KG1 (cell line): ENCODE measurements at regions not wholly inside any gene's neighbourhood (a gene's known extent, or its start where the extent isn't known, plus 50 kb on each side); places are given as distances from the start of the nearest gene placed in this dataset.
A peak's percentile ranks its signal among the peaks of the same experiment; 100 is the strongest.

Experiments
- DNase-seq: peaks from one replicate; lab custom pipeline; 2025; lab: John Stamatoyannopoulos, UW

DNA sequence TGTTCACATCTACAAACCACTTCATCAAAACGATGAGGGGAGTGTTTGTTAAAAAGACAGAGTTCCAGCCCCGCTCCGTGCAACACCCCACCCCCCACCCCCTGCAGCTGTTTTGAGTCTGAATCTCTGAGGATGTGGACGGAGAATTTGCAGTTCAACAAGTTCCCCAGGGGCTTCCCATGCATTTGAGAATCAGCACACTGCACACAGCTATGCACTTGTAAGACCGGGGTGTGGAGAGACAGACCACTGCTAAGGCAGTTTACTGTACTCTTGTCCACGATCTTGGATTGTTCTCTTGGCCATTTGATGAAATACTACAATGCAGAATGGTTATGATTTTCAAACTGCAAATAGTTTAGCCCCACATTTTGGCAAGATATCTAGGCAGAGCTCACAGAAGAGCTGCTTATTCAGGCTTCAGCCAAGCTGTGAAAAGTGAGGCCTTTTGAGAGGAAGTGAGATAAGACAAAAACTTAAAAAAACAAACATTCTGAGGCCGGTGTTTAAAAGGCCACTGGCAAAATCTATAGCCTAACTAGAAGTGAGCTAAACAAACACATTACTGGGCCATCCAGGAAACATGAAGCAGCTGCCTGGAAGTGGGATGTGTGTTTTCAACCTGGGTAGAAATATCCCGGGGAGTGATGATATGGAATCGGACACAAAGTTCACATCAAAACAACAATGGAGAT lies 308.2 kb upstream of the ADAMTS9 start:
- DNase-seq, result no peak

DNA sequence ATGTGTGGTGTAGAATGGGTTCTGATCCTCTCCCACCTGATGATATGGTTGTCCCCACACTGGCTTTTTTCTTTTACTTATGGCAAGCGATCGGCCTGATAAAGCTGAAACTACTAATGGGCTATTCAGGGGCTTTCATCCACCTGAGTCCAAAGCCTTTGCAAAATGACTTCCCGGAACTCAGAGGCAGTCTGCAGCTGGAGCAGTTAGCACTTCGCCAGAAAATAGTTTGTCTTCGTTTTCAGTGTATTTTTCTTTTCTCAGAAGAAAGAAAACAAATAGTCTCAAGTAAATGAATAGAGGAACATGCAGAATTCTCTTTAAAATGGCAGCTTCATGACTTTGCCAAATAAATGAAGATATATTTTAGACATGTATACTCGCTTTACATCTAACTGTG lies 306.0 kb upstream of the ADAMTS9 start:
- no peak for DNase-seq

DNA sequence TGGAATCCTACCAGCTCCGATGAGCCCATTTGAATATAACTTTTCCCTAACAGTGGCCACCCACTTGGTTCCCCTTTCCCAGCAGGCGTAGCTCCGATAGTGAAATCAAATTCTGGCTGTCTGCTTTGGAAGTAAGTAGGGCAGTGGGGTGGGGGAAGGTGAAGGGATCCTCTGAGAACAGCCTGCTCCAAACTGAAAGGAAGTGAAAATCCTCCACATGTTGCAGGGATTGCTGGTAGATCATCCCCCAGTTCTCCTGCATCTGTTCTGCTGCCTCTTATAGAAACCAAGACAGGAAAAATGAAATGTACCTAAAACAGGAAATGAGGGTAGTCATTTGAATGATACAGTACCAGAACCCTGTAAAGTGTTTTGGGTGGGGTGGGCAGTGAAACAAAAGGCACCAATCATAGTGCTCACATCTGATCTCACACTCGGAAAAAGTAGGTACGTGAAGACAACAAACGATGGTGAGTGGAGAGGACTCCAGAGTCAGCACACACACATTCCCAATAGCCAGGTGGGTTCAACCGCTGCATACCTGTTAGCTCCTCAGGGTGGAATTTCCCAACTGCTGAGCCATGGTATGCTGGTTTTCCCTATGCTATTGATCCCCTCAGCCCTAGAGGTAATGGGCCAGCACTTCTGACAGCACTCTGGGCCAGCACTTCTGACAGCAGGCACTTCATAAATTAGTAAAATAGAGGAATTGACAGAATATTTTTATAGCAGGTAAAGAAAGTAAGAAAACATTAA lies 304.9 kb upstream of the ADAMTS9 start:
- DNase-seq, result no peak

DNA sequence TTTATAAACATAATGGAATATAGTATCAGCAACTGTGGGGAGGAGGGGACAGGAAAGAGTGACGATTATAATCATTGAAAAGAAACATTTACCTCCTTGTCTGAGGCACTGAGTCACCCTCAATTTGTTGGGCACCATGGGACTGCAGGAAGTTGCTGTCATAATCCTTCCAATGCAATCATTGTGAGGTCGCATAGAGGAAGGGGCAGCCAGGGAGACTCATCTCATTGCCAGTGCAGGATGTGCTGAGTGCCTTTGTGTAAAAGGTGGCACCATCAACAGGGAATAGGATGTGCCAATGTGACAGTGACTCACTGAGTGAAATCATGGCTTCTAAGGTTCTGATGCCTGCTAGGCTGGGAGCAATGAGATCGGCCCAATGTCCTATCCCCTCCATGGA lies 300.4 kb upstream of the ADAMTS9 start:
- no peak for DNase-seq

DNA sequence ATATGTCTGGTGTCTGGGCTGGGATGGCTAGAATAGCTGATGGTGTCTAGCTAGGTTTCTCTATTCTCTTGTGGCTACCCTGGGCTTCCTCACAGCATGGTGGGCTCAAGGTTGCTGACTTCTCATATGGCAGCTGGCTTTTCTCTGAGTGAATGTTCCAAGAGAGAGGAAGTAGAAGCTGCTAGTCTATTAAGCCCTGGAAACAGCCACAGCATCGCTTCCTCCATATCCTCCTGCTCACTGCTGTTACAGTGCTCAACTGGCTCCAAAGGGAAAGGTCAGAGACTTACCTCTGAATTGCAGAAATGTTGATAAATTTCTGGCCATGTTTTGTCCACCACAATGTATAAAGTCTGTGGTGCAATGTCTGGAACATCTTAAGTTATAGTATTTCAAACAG lies 299.9 kb upstream of the ADAMTS9 start:
- no peak for DNase-seq

DNA sequence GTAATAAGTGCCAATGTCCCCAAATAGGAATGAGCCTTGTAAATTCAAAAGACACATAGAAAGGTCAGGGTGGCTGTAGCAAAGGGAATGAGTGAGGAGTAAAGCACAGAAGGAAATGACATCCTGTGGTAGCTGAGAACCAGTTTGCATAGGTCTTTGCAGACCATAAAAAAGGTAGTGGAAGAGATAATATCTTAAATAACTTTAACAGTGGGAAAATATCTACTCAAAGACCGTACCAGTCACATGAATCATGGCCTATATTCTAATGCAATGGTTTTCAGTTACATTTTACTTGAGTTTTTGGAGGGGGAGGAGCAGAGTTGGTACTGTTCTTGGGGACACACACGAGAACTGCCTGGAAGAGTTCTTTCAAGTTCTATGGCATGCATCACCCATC lies 297.3 kb upstream of the ADAMTS9 start:
- DNase-seq, result no peak

DNA sequence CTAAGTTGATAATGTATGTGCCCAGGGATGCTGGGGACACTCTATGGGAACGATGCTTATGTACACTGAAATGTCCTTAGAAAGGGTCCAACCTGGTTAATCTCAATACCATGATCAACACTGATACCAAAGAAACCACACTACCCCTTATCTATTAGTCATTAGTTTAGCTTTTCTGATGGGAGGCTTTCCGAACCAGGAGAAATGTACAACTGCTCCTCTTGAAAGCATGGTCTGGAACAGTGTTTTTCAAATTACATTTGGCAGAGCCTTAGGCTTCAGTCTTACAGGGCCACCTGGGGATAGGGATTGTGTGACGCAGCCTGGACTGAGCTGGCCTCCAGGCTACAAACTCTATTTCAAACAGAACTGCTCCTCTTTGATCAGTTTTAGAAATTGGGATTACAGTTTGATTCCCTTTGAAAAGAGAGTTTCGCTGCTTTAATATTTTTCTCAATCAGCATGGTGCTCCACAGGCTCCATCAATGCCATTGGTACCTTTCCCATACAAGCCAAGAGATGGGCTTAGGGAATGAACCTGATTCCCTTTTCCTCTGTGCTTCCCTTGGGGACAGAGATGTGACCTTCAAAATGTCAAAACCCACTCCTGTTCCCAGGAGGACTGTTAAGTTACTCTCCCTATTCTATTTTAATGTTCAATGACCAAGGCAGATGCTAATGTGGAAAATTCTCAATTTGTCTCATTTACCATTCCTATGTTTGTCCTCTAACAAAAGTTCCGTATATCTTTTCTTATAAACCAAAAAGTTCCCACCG lies 296.0 kb upstream of the ADAMTS9 start:
- DNase-seq, result no peak

DNA sequence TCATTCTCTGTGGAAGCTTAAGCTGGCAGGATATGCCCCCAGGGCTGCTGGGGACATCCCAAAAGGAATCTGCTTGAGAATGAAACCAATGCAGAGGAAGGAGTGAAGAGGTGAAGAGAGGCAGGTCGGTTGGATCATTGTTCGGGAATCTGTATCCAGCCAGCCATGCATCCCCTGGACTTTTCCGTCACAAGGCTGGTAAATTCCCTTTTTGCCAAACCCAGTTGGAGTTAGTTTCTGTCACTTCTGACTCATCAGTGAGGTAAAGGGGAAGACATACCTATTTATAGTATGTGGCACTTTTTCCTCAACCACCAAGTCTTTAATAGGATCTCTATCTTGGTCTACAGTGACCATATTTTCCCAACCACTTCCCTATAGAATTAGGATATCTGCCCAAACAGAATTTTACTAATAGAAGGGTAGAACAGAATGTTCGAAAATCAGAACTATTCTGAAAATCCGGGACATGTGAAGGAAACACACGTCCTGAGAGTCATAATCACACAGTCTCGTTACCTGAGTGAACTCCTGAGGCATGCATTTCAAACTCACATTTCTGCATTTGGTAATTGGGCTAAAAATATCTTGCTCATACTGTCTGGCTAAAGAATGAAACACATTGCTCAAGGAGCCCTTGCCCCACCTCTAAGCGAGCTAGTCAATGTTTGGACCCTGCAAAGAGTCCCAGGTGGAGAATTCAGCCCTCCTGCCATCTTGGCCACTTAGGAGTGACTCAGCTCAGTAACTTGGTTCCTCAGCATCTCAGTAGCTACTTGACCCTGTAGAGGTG lies 289.7 kb upstream of the ADAMTS9 start:
- DNase-seq, result no peak

DNA sequence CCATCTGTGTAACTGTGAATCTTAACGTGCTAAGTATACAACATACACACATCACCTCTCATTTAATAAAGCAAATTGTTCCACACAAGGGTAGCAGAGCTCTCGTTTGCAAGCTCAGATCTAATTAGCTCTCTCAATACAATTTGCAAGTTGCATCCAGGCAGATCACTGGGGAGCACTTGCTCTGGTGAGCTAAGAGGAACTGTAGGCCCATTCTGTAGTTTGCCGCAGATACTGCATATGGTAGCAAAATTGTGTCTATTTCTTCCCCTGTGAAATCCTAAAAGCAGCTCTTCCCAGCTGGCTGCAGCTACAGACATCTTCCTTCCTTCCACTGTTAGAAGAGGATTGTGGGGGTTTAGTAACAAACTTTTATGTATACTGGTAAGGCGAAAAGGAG lies 288.7 kb upstream of the ADAMTS9 start:
- DNase-seq, result no peak

DNA sequence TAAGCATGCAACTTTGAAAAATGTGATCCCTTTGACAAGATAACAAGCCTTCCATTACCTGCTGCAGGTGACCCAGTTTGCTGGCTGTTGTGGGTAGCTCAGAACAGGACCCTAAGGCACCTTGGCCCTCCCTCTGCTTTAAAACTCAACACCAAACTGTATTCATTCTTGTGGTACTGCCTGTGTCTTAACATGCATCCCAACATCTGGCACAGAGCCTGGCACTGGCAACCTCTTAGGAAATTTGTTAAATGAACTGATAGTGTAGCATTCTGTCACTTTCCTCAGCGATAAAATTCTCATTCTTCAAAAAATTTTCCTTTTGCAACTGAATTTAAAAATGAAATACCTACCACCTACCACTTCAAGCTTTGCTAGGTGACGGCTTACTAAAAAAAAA lies 287.3 kb upstream of the ADAMTS9 start:
- no peak for DNase-seq

DNA sequence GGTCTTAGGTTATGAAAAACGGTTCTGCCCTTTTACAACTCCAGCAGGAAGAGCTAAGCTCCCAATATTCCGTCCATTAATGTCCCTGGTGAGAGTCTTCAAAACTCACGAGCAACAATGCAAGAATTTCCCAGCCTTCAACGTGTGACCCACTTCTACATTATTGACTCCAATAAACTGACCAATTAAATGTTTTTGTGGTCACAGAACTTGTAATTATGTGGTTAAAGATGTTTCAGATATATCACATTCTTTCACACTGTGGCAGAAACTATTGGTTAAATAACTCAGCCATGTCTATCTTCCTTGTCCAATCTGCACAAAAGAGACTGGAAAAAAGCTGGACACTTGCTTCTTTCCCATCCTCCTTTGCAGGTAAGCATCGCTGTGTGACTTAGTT lies 286.6 kb upstream of the ADAMTS9 start:
- DNase-seq, result no peak

DNA sequence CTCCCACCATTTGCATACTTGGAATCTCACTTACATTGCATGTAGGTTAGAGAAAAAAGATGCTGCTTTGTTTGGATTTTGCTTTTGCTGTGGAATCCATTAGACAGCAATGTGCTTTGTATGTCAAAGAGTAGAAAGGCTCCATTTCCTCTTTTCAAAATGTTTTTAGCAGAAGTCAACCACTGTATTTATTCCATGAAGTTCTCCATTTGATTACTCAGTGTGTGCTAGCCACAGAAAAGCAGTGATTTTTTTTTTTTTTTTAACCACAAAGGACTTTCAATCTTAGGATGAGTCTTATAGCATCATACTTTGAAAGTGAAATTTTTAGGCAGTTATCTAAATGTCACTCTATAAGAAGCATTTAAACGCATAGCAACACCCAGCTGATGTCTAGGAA lies 285.0 kb upstream of the ADAMTS9 start:
- peak; percentile 9 for DNase-seq

DNA sequence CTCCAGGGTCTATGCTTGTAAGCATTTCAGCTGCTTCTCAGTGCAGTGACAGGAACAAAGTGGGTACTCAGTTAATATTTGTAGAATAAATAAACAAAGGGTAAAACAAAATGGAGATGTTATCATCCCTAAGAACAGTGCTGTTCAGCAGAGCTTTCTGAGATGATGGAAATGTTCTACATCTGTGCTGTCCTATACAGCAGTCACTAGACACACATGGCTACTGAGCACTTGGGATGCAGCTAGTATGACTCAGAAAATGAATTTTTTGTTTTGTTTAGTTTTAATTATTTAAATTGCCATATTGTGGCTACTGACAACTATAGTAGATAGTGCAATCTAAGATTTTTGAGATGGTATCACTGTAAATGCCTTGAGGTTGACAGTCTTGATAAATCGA lies 283.8 kb upstream of the ADAMTS9 start:
- no peak for DNase-seq

DNA sequence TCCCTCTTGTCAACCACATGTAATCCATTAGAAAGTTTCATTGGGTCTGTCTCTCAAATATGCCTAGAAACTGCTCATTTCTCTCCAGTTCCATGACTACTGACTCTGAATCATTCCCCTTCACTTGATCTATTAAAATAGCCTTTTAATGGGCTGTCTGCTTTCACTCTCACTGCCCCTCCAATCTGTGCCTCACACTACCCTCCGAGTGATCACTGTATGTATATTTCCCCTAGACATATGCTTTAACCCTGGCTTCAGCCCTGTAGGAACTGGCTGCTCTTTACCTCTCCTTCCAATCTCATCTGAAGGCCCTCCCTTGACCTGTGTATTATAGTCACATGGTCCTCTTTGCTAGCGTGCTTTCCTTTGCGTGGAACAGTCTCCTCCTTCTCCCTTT lies 282.8 kb upstream of the ADAMTS9 start:
- DNase-seq, result no peak

DNA sequence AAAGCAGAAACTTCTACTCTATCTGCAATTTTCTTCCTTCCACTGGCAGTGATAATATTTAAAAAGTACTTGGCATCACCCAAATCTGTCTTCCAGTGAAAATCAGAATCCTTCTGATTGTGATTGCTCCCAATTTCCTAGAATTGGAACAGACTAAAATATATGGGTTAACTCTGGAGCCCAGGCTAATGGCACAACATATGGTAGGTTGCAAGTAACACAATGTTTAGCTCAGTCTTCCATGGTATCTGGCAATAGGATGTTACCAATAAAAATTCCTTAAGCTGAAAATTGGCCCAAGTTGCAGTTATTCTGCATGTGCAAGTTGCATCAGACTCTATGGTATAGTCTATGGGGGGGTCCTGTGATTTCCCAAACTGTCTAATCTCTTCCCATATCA lies 273.5 kb upstream of the ADAMTS9 start:
- no peak for DNase-seq

DNA sequence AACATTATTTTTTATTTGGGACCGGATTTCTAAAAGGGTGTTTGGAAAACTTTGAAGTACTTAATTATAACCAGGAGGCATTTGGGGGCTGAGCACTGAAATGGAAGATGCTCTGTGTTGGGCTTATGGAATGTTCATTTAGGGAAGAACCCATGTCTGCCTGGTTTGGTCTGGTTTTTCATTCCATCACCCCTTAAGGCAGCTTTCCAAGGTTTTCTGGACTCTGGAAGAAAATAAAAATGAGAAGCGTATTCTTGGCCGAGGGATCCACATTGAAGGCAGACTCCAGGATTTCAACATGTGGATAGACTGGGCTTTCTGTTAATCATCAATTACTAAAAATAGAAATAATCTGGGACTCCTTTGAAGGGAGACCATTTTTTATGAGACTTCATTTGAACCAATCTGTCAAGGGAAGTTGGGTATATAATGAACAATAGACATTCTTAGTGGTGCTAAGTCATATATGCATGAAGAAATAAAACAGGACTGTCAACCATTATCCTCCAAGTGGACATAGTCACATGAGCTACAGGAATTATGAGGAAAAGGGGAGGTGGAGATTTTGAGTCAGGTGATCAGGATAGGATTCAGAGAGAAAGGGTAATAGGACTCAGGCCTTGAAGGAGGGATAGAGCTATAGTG lies 270.5 kb upstream of the ADAMTS9 start:
- no peak for DNase-seq

DNA sequence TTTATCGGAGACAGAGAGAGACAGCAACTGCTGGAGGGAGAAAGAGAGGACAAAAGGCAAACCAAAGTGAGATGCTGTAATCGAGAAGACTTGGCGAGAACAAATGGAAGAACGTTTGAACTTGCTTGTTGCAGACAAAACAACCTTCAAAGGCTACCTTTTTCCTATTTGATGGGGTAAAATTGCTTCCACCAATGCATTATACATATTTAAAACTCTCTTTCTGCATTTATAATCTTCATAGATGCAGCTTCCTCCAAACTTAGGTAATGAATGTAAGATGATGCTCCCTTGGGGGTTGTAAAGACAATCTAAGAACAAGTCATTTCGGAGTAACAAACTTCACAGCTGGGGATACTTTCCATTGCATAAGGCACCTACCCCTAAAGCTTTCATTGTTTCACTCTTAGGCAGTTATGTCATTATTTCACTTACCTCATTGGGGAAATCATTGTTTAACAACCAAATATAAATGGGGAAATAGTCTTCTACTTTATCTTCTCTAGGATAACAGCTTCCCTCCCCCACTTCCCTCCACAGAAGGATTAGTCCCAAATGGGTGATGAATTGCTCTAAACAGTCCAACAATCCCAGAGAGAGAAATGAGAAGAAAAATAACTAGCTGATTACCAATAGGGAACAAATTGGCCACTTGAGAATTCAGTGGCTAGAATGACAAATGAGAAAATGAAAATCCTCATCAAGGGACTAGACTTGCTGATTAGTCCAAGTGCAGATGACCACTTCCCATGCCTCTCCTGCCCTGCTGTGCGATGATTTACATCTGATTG lies 269.8 kb upstream of the ADAMTS9 start:
- DNase-seq, result no peak

DNA sequence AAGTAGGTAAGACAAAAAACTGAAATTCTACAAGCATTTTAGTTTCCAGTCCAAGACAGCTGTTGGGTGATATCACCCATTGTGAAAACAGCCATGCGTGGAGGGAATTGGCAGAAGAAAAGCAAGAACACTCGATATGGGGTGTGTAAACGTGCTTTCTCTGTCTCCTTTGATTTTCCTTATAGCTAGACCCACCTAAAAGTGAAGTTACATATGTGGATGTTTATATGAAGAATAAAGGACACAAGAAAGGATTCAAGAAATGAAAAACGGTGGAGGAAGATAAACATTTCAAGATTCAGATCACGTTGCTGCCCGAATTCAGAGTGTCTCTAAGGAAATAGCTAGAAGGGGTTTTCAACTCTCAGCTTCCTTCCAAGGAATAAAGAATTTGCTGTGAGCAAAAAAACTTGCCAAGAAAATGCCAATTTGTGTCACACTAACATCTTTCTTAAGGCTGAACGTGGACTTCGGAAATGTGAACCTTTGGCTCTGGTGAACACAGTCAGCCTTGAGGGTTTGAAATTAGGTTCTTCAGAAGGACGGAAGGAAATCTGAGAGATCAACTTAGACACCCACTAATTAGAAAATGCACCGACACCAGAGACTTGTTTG lies 269.0 kb upstream of the ADAMTS9 start:
- no peak for DNase-seq

DNA sequence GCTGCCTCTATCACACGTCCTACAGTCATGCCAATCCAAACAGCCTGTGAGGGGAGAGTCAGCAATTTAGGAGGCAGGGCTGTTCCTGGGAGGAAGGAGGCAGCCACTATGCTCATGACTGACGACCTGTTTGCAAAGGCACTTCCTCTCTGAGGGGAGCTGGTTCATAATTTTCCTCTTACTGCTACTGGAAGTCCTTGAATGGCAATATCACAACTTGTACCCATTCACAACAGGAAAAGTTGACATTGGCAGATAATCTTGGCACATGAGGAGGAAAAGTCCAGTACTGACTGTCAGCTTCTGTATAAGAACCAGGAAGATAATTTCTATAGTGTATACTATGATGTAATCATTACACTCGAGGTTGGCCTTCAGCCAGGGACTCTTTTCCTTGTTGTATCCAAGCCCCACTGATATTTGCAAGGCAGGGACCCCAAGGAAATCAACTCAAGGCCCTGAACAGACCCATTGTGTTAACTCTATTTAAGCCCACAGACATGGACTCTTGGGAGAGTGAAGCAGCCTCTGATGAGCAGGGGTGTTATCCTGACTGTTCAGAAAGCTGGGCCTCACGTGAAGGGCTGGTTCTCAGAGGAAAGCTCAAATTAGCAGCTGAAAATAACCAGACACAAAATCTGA lies 267.3 kb upstream of the ADAMTS9 start:
- no peak for DNase-seq

DNA sequence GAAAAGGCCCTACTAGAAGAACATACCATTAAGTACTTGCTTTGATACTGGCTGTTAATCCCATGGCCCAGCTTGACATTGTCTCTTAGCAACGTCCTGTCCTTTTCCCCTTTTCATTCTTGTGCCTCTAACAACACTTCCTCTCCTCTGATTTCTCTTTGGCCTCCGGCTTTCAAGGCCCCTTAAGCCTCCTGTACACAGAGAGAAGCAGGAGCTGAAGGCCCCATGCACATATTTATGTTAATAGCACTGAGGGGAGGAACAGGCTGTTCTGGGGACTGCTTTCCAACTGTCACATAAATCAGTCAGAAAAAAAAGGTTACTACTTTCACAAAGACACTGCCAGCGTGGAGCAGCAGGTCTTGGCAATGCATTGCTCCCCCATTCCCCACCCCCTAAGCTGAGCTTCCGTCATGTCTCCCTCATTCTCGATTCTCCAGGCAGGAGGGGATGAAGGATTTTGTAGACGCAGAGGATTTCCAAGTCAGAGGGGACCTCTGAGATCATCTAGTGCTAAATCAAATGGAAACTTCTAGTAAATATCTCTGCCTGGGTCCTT lies 257.4 kb upstream of the ADAMTS9 start:
- DNase-seq, result no peak
